Peyer's patch (tissue), 4 donors: ENCODE measurements at regions not wholly inside any gene's neighbourhood (a gene's known extent, or its start where the extent isn't known, plus 50 kb on each side); places are given as distances from the start of the nearest gene placed in this dataset.

Source experiments
- CTCF ChIP-seq, 6 experiments: fragments of 450-650 bp in 4 of 6; fragments of 200-600 bp in 2 of 6; sonication (generic) in 1 of 6; IDR thresholded peaks; one replicate each; pipeline ENCODE4 v1.5.1; 2017 to 2019; ENCODE audit warnings: antibody characterized with exemption in 6 of 6, mild to moderate bottlenecking in 3 of 6, moderate library complexity in 1 of 6
- POLR2A ChIP-seq, 2 donors: fragments of 450-650 bp; IDR thresholded peaks; one replicate each; pipeline ENCODE4 v1.5.1; 2017; ENCODE audit warnings: antibody characterized with exemption in 2 of 2, mild to moderate bottlenecking in 2 of 2, moderate library complexity in 2 of 2

- TF ChIP-seq CTCF (IDR thresholded peaks at IDR 0.05) (no peak), POLR2A (IDR thresholded peaks at IDR 0.05) (peak in 1 of 2 donors; percentile 23)
Measured at GRCh38 chr6:156617376-156617775, 159.8 kb upstream of the ARID1B start.
